ENCODE measurements at regions not wholly inside any gene's neighbourhood (a gene's known extent, or its start where the extent isn't known, plus 50 kb on each side); places are given as distances from the start of the nearest gene placed in this dataset.
"Not testable (repeated sequence)": the region's sequence is repeated elsewhere in the genome, so short reads cannot be mapped to it uniquely, and the experiment has no call there.

GRCh38 chr6:85004361-85004995, 240.1 kb upstream of the TBX18 start:
- DNase-seq = no peak

GRCh38 chr6:85002847-85003246, 238.4 kb upstream of the TBX18 start:
- no peak for DNase-seq

GRCh38 chr6:85000001-85000400, 235.6 kb upstream of the TBX18 start:
- DNase-seq = no peak

GRCh38 chr6:84998223-84998622, 233.8 kb upstream of the TBX18 start:
- no peak for DNase-seq

- not testable (repeated sequence) for DNase-seq
These were observed 224.4 kb upstream of the TBX18 start for GRCh38 chr6:84988766-84989165.

GRCh38 chr6:84985490-84985889, 221.1 kb upstream of the TBX18 start:
- not testable (repeated sequence) for DNase-seq

- DNase-seq = no peak
These were observed 215.1 kb upstream of the TBX18 start for GRCh38 chr6:84979541-84979940.

- DNase-seq = no peak
These were observed 212.9 kb upstream of the TBX18 start for GRCh38 chr6:84977363-84977705.

GRCh38 chr6:84976526-84977362, 212.3 kb upstream of the TBX18 start:
- no peak for DNase-seq

GRCh38 chr6:84975316-84975715, 210.9 kb upstream of the TBX18 start:
- no peak for DNase-seq

GRCh38 chr6:84973606-84974005, 209.2 kb upstream of the TBX18 start:
- no peak for DNase-seq

- DNase-seq = no peak
These were observed 203.6 kb upstream of the TBX18 start for GRCh38 chr6:84967965-84968364.

GRCh38 chr6:84967389-84967788, 203.0 kb upstream of the TBX18 start:
- no peak for DNase-seq

- DNase-seq = no peak
These were observed 188.8 kb upstream of the TBX18 start for GRCh38 chr6:84953111-84953755.

- DNase-seq = not testable (repeated sequence)
These were observed 180.5 kb upstream of the TBX18 start for GRCh38 chr6:84944926-84945325.

GRCh38 chr6:84943905-84944304, 179.5 kb upstream of the TBX18 start:
- no peak for DNase-seq

GRCh38 chr6:84941609-84942008, 177.2 kb upstream of the TBX18 start:
- not testable (repeated sequence) for DNase-seq

GRCh38 chr6:84929212-84929611, 164.8 kb upstream of the TBX18 start:
- no peak for DNase-seq

GRCh38 chr6:84927551-84927950, 163.2 kb upstream of the TBX18 start:
- no peak for DNase-seq

- no peak for DNase-seq
These were observed 162.1 kb upstream of the TBX18 start for GRCh38 chr6:84926189-84927155.

- DNase-seq = no peak
These were observed 157.5 kb upstream of the TBX18 start for GRCh38 chr6:84921891-84922290.

- DNase-seq = no peak
These were observed 155.6 kb upstream of the TBX18 start for GRCh38 chr6:84920021-84920420.

- DNase-seq = no peak
These were observed 152.3 kb upstream of the TBX18 start for GRCh38 chr6:84916704-84917103.

All from CD4-positive, alpha-beta T cell treated with Interleukin-4 for 1 hour (primary cell).